Neural progenitor cell (in vitro differentiated cells): ENCODE measurements at regions not wholly inside any gene's neighbourhood (a gene's known extent, or its start where the extent isn't known, plus 50 kb on each side); places are given as distances from the start of the nearest gene placed in this dataset.

ENCODE experiments used
- CTCF ChIP-seq: fragments of 200-600 bp; sonication (generic); IDR thresholded peaks from 2 replicates; pipeline ENCODE4 v1.5.1; 2017; ENCODE audit warnings: antibody characterized with exemption, mild to moderate bottlenecking
- EZH2phosphoT487 ChIP-seq: fragments of 200-600 bp; sonication (generic); IDR thresholded peaks from 2 replicates; pipeline ENCODE4 v1.6.1; 2017; ENCODE audit warnings: antibody characterized with exemption

DNA sequence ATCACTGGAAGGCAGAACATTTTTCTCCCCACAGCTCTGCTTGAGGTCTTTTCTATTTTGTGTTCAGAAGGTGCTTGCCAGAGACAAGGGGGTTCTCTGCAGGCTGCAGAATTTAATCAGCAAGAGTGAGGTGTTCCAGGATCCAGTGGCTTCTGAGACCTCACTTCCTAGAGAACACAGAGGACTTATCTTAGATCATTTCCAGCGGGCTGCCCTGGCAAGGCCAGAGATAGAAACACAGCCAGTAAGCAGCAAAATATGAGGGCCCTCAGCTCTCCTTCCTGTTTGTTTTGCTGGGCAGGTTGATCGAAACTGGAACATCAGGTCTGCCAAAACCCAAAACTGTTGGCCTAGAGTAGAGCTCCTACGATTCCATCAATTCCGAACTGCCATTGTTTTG is 187.3 kb downstream of the DIRAS2 start:
- TF ChIP-seq CTCF (no peak), EZH2phosphoT487 (no peak)
